Vagina (tissue), 2 donors: ENCODE measurements at regions not wholly inside any gene's neighbourhood (a gene's known extent, or its start where the extent isn't known, plus 50 kb on each side); places are given as distances from the start of the nearest gene placed in this dataset.

ENCODE experiments used
- DNase-seq, 2 donors: peaks; one replicate each; pipeline ENCODE4 v3.0.0-alpha.2; 2017; ENCODE audit errors: extremely low spot score in 2 of 2
- H3K27ac ChIP-seq: fragments of 200-600 bp; sonication (generic); one replicate; pipeline ENCODE4 v1.5.1; 2019
- H3K27me3 ChIP-seq: fragments of 200-600 bp; sonication (generic); one replicate; pipeline ENCODE4 v1.5.1; 2019
- H3K36me3 ChIP-seq, 2 donors: fragments of 200-600 bp; sonication (generic); one replicate each; pipeline ENCODE4 v1.5.1; 2017 to 2019
- H3K4me1 ChIP-seq: fragments of 200-600 bp; sonication (generic); one replicate; pipeline ENCODE4 v1.5.1; 2019
- H3K4me3 ChIP-seq, 2 donors: fragments of 200-600 bp; sonication (generic); 1 replicate in 1 of 2; 2 replicates in 1 of 2; pipeline ENCODE4 v1.5.1; 2016 to 2019
- H3K9me3 ChIP-seq: fragments of 200-600 bp; sonication (generic); one replicate; pipeline ENCODE4 v1.5.1; 2019
- POLR2A ChIP-seq, 2 donors: fragments of 450-650 bp; IDR thresholded peaks; one replicate each; pipeline ENCODE4 v1.6.1; 2017; ENCODE audit warnings: antibody characterized with exemption in 2 of 2, mild to moderate bottlenecking in 2 of 2, moderate library complexity in 2 of 2
- POLR2AphosphoS5 ChIP-seq, 2 donors: sonication (generic); formaldehyde crosslinking; IDR thresholded peaks; one replicate each; pipeline ENCODE4 v1.9.0; 2017; ENCODE audit warnings: antibody characterized with exemption in 2 of 2, mild to moderate bottlenecking in 2 of 2, low read depth in 1 of 2; ENCODE audit not compliant: insufficient read depth in 1 of 2
- intact Hi-C: fragments of 100-400 bp; cut with DNase I; formaldehyde crosslinking; loops from one replicate; pipeline ENCODE4 v1.15.1; 2023
- TF ChIP-seq, protein P1 (sequence below), 3 experiments: fragments of 450-650 bp in 2 of 3; fragments of 200-600 bp in 1 of 3; sonication (generic) in 1 of 3; IDR thresholded peaks; one replicate each; pipeline ENCODE4 v1.5.1; 2017 to 2019; ENCODE audit warnings: antibody characterized with exemption in 3 of 3, mild to moderate bottlenecking in 2 of 3, moderate library complexity in 2 of 3

DNA sequence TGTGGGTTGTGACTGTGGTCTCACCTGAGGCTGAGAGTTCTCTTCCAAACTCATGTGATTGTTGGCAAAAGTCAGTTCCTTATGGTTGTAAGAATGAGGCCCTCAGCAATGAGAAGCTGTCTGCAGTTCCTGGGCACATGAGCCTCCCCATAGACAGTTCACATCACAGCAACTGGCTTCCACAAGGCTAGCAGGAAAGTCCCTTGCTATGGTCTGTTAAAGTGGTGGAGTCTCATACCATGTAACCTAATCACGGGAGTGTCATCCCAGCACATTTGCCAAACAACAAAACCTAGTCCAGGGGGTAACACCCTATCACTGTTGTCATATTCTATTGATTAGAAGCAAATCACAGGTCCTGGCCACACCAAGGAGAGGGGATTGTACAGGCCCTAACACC lies 163.8 kb downstream of the BACH1 start:
- TF ChIP-seq, protein P1, sequence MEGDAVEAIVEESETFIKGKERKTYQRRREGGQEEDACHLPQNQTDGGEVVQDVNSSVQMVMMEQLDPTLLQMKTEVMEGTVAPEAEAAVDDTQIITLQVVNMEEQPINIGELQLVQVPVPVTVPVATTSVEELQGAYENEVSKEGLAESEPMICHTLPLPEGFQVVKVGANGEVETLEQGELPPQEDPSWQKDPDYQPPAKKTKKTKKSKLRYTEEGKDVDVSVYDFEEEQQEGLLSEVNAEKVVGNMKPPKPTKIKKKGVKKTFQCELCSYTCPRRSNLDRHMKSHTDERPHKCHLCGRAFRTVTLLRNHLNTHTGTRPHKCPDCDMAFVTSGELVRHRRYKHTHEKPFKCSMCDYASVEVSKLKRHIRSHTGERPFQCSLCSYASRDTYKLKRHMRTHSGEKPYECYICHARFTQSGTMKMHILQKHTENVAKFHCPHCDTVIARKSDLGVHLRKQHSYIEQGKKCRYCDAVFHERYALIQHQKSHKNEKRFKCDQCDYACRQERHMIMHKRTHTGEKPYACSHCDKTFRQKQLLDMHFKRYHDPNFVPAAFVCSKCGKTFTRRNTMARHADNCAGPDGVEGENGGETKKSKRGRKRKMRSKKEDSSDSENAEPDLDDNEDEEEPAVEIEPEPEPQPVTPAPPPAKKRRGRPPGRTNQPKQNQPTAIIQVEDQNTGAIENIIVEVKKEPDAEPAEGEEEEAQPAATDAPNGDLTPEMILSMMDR (IDR thresholded peaks at IDR 0.05), result no peak
- no peak for TF ChIP-seq POLR2A (IDR thresholded peaks at IDR 0.05)
- TF ChIP-seq POLR2AphosphoS5 (IDR thresholded peaks at IDR 0.05; ENCODE audit: insufficient read depth in 1 of 2, low read depth in 1 of 2), result no peak
- H3K27me3 ChIP-seq, result no peaks in the 10 kb centered on the region
- H3K4me3 ChIP-seq, result no peak overlapping the region
- H3K4me1 ChIP-seq, result no peaks in the 10 kb centered on the region
- intact Hi-C loops, result no loop called here
- no peak for DNase-seq
- no peak overlapping the region for H3K27ac ChIP-seq
- no peaks in the 10 kb centered on the region for H3K36me3 ChIP-seq
- H3K9me3 ChIP-seq, result no peaks in the 10 kb centered on the region

DNA sequence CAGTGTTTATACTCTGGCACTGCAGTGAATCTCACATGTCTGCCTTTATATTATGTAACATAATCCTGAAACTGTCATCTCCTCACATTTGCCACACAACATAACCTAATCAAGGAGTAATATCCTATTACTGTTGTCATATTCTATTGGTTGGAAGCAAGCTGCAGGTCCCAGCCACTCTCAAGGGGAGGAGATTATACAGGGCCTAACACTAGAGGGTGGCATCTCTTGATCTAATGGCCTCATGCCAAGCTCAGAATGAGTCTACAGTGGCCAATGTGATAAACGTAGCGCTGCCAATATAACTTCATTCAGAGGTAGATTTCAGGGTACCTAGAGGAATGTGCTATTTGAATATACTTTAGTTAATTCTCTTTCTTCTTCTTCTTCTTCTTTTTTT lies 166.8 kb downstream of the BACH1 start:
- no peaks in the 10 kb centered on the region for H3K9me3 ChIP-seq
- H3K4me3 ChIP-seq, result no peak overlapping the region
- DNase-seq, result no peak
- no peaks in the 10 kb centered on the region for H3K4me1 ChIP-seq
- intact Hi-C loops, result no loop called here
- H3K27ac ChIP-seq, result no peak overlapping the region
- H3K36me3 ChIP-seq, result no peaks in the 10 kb centered on the region
- TF ChIP-seq, protein P1 (IDR thresholded peaks at IDR 0.05), result no peak
- TF ChIP-seq POLR2AphosphoS5 (IDR thresholded peaks at IDR 0.05; ENCODE audit: insufficient read depth in 1 of 2, low read depth in 1 of 2), result no peak
- TF ChIP-seq POLR2A (IDR thresholded peaks at IDR 0.05), result no peak
- no peaks in the 10 kb centered on the region for H3K27me3 ChIP-seq

DNA sequence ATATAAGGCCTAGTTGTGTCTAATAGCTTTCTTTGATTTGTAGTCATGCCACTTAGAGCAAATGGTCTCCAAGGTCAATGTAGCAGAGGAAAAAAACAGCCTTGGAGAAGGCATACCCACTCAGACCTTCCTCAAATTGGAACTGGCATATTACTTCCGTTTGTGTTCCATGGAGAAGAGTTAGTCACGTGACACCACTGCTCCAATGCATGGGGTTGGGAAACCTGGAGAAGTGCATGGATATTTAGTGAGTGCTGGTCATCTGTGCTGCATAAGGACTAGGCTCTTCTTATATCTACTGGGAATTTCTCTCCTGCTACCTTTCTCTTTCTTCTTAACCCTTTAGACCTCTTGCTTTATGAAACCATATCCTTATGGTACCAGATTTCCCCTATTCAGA lies 167.8 kb downstream of the BACH1 start:
- Histone ChIP-seq H3K36me3 (no peaks in the 10 kb centered on the region), H3K27me3 (no peaks in the 10 kb centered on the region), H3K27ac (no peak overlapping the region), H3K9me3 (no peaks in the 10 kb centered on the region), H3K4me1 (no peaks in the 10 kb centered on the region), H3K4me3 (no peak overlapping the region)
- TF ChIP-seq POLR2AphosphoS5 (IDR thresholded peaks at IDR 0.05; ENCODE audit: insufficient read depth in 1 of 2, low read depth in 1 of 2) (no peak), POLR2A (IDR thresholded peaks at IDR 0.05) (no peak)
- TF ChIP-seq, protein P1 (IDR thresholded peaks at IDR 0.05), result no peak
- intact Hi-C loops, result no loop called here
- DNase-seq, result no peak

DNA sequence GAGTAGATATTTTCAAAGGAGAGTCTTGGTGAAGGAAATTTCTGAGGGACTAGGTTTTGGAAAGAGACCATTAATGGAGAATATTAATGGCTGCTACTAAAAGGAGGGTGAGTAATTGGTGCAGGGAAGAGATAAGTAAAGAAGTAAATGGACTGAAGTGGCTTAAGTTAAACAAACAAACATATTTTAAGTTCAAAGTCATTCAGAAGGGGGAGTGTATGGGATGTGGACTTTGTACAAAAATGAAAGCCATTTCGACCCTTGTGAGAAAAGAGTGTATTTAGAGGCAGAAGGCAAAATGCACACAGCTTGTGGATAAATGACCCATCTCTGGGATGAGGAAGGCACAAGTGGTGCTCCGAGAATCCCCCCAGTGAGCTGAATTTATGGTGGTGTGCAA lies 171.7 kb downstream of the BACH1 start:
- no peak overlapping the region for H3K4me3 ChIP-seq
- intact Hi-C loops, result loop anchor here (10.0 kb wide), 1 partner anchor 384 kb away; no protein-coding TSS in a partner anchor
- no peak overlapping the region for H3K27ac ChIP-seq
- H3K4me1 ChIP-seq, result no peaks in the 10 kb centered on the region
- TF ChIP-seq, protein P1 (IDR thresholded peaks at IDR 0.05), result no peak
- TF ChIP-seq POLR2AphosphoS5 (IDR thresholded peaks at IDR 0.05; ENCODE audit: insufficient read depth in 1 of 2, low read depth in 1 of 2), result no peak
- TF ChIP-seq POLR2A (IDR thresholded peaks at IDR 0.05), result no peak
- H3K9me3 ChIP-seq, result no peaks in the 10 kb centered on the region
- H3K36me3 ChIP-seq, result no peaks in the 10 kb centered on the region
- no peak for DNase-seq
- no peaks in the 10 kb centered on the region for H3K27me3 ChIP-seq

DNA sequence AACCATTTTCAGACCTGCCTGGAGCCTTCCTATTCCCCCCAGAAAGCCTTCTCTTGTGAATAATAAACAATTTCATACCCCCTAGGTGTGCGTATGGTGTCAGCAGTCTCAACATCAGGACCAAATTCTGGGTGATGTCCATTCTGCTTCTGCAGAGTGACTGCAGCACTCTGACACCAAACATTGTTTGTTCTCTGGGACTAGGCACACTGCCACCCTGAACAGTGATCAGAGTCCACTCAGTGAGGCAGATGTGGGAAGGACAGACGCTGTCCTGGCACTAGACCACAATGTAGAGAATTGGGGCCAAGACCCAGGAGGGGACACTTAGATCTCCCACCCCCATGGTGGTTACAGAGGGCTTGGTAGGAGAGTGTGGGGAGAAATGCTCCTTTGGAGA lies 175.1 kb downstream of the BACH1 start:
- Histone ChIP-seq H3K36me3 (no peaks in the 10 kb centered on the region), H3K4me3 (no peak overlapping the region), H3K4me1 (peaks cover 9% of the 10 kb centered on the region), H3K27ac (no peak overlapping the region), H3K9me3 (no peaks in the 10 kb centered on the region), H3K27me3 (no peaks in the 10 kb centered on the region)
- TF ChIP-seq POLR2A (IDR thresholded peaks at IDR 0.05) (no peak), POLR2AphosphoS5 (IDR thresholded peaks at IDR 0.05; ENCODE audit: insufficient read depth in 1 of 2, low read depth in 1 of 2) (no peak)
- TF ChIP-seq, protein P1 (IDR thresholded peaks at IDR 0.05), result no peak
- DNase-seq, result no peak
- intact Hi-C loops, result loop anchor here (10.0 kb wide), 1 partner anchor 381 kb away; no protein-coding TSS in a partner anchor
